GM21515 (cell line): ENCODE measurements at regions not wholly inside any gene's neighbourhood (a gene's known extent, or its start where the extent isn't known, plus 50 kb on each side); places are given as distances from the start of the nearest gene placed in this dataset.

ENCODE experiments used
- ATAC-seq: cut with Tn5 transposase; IDR thresholded peaks from one replicate; pipeline ENCODE4 v1.9.1; 2021; ENCODE audit not compliant: unreplicated experiment

- no peak for ATAC-seq
Measured at GRCh38 chr5:2008851-2009629, 126.3 kb upstream of the IRX4 start.

- no peak for ATAC-seq
Measured at GRCh38 chr5:2007878-2008501, 125.3 kb upstream of the IRX4 start.

GRCh38 chr5:2007496-2007877 is 124.8 kb upstream of the IRX4 start:
- ATAC-seq, result no peak

- no peak for ATAC-seq
Measured at GRCh38 chr5:2006971-2007291, 124.2 kb upstream of the IRX4 start.

GRCh38 chr5:2006193-2006970 is 123.7 kb upstream of the IRX4 start:
- no peak for ATAC-seq

GRCh38 chr5:2005101-2006041 is 122.6 kb upstream of the IRX4 start:
- no peak for ATAC-seq

GRCh38 chr5:2003690-2004365 is 121.1 kb upstream of the IRX4 start:
- ATAC-seq, result no peak

GRCh38 chr5:2003206-2003605 is 120.5 kb upstream of the IRX4 start:
- ATAC-seq, result no peak

- ATAC-seq, result no peak
Measured at GRCh38 chr5:2001300-2001699, 118.6 kb upstream of the IRX4 start.

- ATAC-seq, result no peak
Measured at GRCh38 chr5:2000591-2000990, 117.9 kb upstream of the IRX4 start.

- no peak for ATAC-seq
Measured at GRCh38 chr5:1999794-2000193, 117.1 kb upstream of the IRX4 start.

- no peak for ATAC-seq
Measured at GRCh38 chr5:1998716-1999317, 116.1 kb upstream of the IRX4 start.

- ATAC-seq, result no peak
Measured at GRCh38 chr5:1998348-1998669, 115.6 kb upstream of the IRX4 start.

- ATAC-seq, result no peak
Measured at GRCh38 chr5:1997640-1998347, 115.1 kb upstream of the IRX4 start.

- no peak for ATAC-seq
Measured at GRCh38 chr5:1995491-1995890, 112.8 kb upstream of the IRX4 start.

- ATAC-seq, result no peak
Measured at GRCh38 chr5:1987471-1987870, 104.7 kb upstream of the IRX4 start.

- no peak for ATAC-seq
Measured at GRCh38 chr5:1985781-1986180, 103.1 kb upstream of the IRX4 start.

- no peak for ATAC-seq
Measured at GRCh38 chr5:1983919-1984695, 101.4 kb upstream of the IRX4 start.

GRCh38 chr5:1983401-1983800 is 100.7 kb upstream of the IRX4 start:
- no peak for ATAC-seq
